ENCODE measurements at regions not wholly inside any gene's neighbourhood (a gene's known extent, or its start where the extent isn't known, plus 50 kb on each side); places are given as distances from the start of the nearest gene placed in this dataset.
A peak's percentile ranks its signal among the peaks of the same experiment; 100 is the strongest.

DNA sequence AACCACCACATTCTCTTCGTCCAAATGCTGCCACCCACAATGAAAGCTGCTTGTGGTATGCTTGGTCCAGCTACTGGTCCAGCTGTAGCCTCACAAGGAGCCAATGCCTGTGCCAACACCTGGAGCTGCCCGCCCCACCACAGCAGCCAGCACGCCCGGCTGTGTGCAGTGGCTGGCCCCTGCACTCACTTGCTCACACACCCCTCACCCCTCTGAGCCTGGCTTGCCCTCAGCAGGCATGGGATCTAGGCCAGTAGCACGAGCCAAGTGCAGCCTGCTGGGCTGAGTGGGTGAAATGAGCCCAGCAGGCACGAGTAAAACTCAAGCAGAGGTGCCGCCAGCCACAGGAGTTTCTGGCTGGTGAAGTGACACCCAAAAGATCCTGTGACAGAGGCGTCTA, 2096.4 kb upstream of the PCDH20 start:
- H3K27ac ChIP-seq = no peak overlapping the region
- H3K4me1 ChIP-seq = no peaks in the 10 kb centered on the region
- no peak overlapping the region for H3K4me3 ChIP-seq
- no peaks in the 10 kb centered on the region for H3K9me3 ChIP-seq
- intact Hi-C loops (cut with DNase I) = no loop called here
- no peak for ATAC-seq
- no peaks in the 10 kb centered on the region for H3K36me3 ChIP-seq
- 80 to 89% methylated on average over 8 of the region's 8 CpGs for WGBS, 2 donors
- FAIRE-seq = no peak
- no peaks in the 10 kb centered on the region for H3K27me3 ChIP-seq
- TF ChIP-seq CTCF (IDR thresholded peaks at IDR 0.05) = no peak
- DNase-seq = no peak

GRCh38 chr13:63501702-63502101, 2086.1 kb upstream of the PCDH20 start:
- H3K4me3 ChIP-seq = no peak overlapping the region
- DNase-seq (peak in 1 of 6 donors; percentile 29), ATAC-seq (peak in 2 of 4 donors; percentile 43 to 88), FAIRE-seq (no peak)
- 3 to 8% methylated on average over 1 of the region's 1 CpG for WGBS, 2 donors
- H3K36me3 ChIP-seq = no peaks in the 10 kb centered on the region
- no peak for TF ChIP-seq CTCF (IDR thresholded peaks at IDR 0.05)
- intact Hi-C loops (cut with DNase I) = no loop called here
- no peaks in the 10 kb centered on the region for H3K4me1 ChIP-seq
- no peaks in the 10 kb centered on the region for H3K27me3 ChIP-seq
- no peaks in the 10 kb centered on the region for H3K9me3 ChIP-seq
- H3K27ac ChIP-seq = no peak overlapping the region

DNA sequence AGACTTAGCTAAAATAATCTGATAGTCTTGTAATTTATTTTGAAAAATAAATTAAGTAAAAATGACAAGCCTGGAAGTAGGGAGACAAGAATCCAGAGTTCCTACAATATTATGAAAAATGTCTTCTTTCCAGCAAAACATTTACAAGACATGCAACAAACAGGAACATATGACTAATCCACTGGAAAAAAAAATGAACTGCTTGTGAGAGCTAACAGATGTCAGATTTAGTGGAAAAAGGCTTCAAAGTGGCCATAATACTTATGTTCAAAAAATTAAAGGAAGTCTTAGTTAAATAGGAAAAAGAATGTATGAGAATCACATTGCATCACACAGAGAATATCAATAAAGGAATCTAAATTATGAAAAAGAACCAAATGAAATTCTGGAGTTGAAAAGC, 2082.0 kb upstream of the PCDH20 start:
- intact Hi-C loops (cut with DNase I) = no loop called here
- Histone ChIP-seq H3K9me3 (no peaks in the 10 kb centered on the region), H3K27ac (no peak overlapping the region), H3K4me1 (no peaks in the 10 kb centered on the region), H3K36me3 (no peaks in the 10 kb centered on the region), H3K27me3 (no peaks in the 10 kb centered on the region), H3K4me3 (no peak overlapping the region)
- FAIRE-seq (no peak), DNase-seq (no peak), ATAC-seq (no peak)
- TF ChIP-seq CTCF (IDR thresholded peaks at IDR 0.05) = no peak

- Histone ChIP-seq H3K4me1 (no peaks in the 10 kb centered on the region), H3K9me3 (no peaks in the 10 kb centered on the region), H3K27me3 (no peaks in the 10 kb centered on the region), H3K36me3 (no peaks in the 10 kb centered on the region), H3K4me3 (no peak overlapping the region), H3K27ac (no peak overlapping the region)
- no peak for ATAC-seq
- no peak for TF ChIP-seq CTCF (IDR thresholded peaks at IDR 0.05)
- FAIRE-seq = no peak
- no peak for DNase-seq
- WGBS, 2 donors = 57 to 70% methylated on average over 2 of the region's 2 CpGs
- intact Hi-C loops (cut with DNase I) = no loop called here
Measured at GRCh38 chr13:63492604-63493003, 2077.0 kb upstream of the PCDH20 start.

GRCh38 chr13:63490149-63490548, 2074.5 kb upstream of the PCDH20 start:
- FAIRE-seq = no peak
- TF ChIP-seq CTCF (IDR thresholded peaks at IDR 0.05) = no peak

More at GRCh38 chr13:63490149-63490548, 2074.5 kb upstream of the PCDH20 start:
- Histone ChIP-seq H3K4me3 (no peak overlapping the region), H3K36me3 (no peaks in the 10 kb centered on the region), H3K27ac (no peak overlapping the region), H3K27me3 (no peaks in the 10 kb centered on the region), H3K4me1 (no peaks in the 10 kb centered on the region), H3K9me3 (no peaks in the 10 kb centered on the region)
- ATAC-seq = no peak
- no peak for DNase-seq
- intact Hi-C loops (cut with DNase I) = no loop called here
- 81 to 91% methylated on average over 1 of the region's 1 CpG for WGBS, 2 donors

Measured in pancreas (tissue), 10 donors.